Psoas muscle (tissue), 7 donors: ENCODE measurements at regions not wholly inside any gene's neighbourhood (a gene's known extent, or its start where the extent isn't known, plus 50 kb on each side); places are given as distances from the start of the nearest gene placed in this dataset.

ENCODE experiments used
- ATAC-seq, 4 donors: fragments of 200-7000 bp; cut with Tn5 transposase; one replicate each; pipeline ENCODE4 v1.9.1; 2020; ENCODE audit warnings: moderate library complexity in 3 of 4, mild to moderate bottlenecking in 2 of 4
- DNase-seq, 2 donors: peaks; one replicate each; pipeline ENCODE4 v3.0.0-alpha.2; 2020
- H3K27ac ChIP-seq: fragments of 200-600 bp; one replicate; pipeline ENCODE4 v1.8.0; 2022
- H3K27me3 ChIP-seq, 3 donors: fragments of 200-600 bp in 1 of 3; one replicate each; pipeline versions ENCODE4 v1.6.1 to v1.8.0; 2013 to 2022; ENCODE audit warnings: low read length in 2 of 3, mild to moderate bottlenecking in 2 of 3, moderate library complexity in 1 of 3; ENCODE audit not compliant: insufficient read depth in 3 of 3
- H3K36me3 ChIP-seq, 2 donors: fragments of 200-600 bp in 1 of 2; one replicate each; pipeline versions ENCODE4 v1.6.1 to v1.8.0; 2013 to 2022; ENCODE audit warnings: low read depth in 1 of 2, mild to moderate bottlenecking in 1 of 2, moderate library complexity in 1 of 2; ENCODE audit not compliant: insufficient read depth in 1 of 2
- H3K4me1 ChIP-seq: fragments of 200-600 bp; one replicate; pipeline ENCODE4 v1.8.0; 2022
- H3K4me3 ChIP-seq: fragments of 200-600 bp; one replicate; pipeline ENCODE4 v1.8.0; 2022; ENCODE audit warnings: mild to moderate bottlenecking
- H3K9me3 ChIP-seq: fragments of 200-600 bp; one replicate; pipeline ENCODE4 v1.8.0; 2022
- CTCF ChIP-seq: fragments of 200-600 bp; IDR thresholded peaks from one replicate; pipeline ENCODE4 v1.8.0; 2022; ENCODE audit warnings: antibody characterized with exemption
- WGBS, 3 donors: extraction: QIAGEN DNeasy Blood & Tissue Kit; methylation state at CpG; one replicate each; pipeline versions ENCODE4 v1.1.6 to v1.1.7; 2013; 5-methylcytosine and 5-hydroxymethylcytosine counted together
- intact Hi-C, 2 donors: fragments of 100-400 bp; cut with DNase I; formaldehyde crosslinking; loops; one replicate each; pipeline versions ENCODE4 v1.11.0 to v1.14.2; 2022
- donor health status: healthy with polysubstance abuse.
- donor health status: DM: no; HTN: no; CAD: no; lungs with moderate emphysema.
- donor health status: Bipolar disorder and iron deficiency.
- donor health status: healthy.
- donor health status: DM: yes; HTN: yes; CAD: no.
- donor health status: DM: no; HTN: no; CAD: no.
- donor health status: DM: yes; HTN: yes; CAD: no.

GRCh38 chr9:99387431-99387830 lies 165.3 kb downstream of the SEC61B start:
- Histone ChIP-seq H3K9me3 (no peaks in the 10 kb centered on the region), H3K36me3 (no peaks in the 10 kb centered on the region), H3K4me3 (no peak overlapping the region), H3K27ac (no peak overlapping the region), H3K4me1 (no peaks in the 10 kb centered on the region), H3K27me3 (no peaks in the 10 kb centered on the region)
- ATAC-seq (no peak), DNase-seq (no peak)
- TF ChIP-seq CTCF = no peak
- 77 to 91% (median 90%) methylated on average over 2 of the region's 2 CpGs for WGBS, 3 donors
- intact Hi-C loops = loop anchor here in 1 of 2 donors (5.0 kb wide), 1 partner anchor 35 kb away; no protein-coding TSS in a partner anchor

GRCh38 chr9:99389087-99390033 lies 167.3 kb downstream of the SEC61B start:
- Histone ChIP-seq H3K9me3 (no peaks in the 10 kb centered on the region), H3K27me3 (no peaks in the 10 kb centered on the region), H3K4me3 (no peak overlapping the region), H3K27ac (no peak overlapping the region), H3K36me3 (no peaks in the 10 kb centered on the region), H3K4me1 (no peaks in the 10 kb centered on the region)
- WGBS, 3 donors = 87 to 91% (median 91%) methylated on average over 10 of the region's 10 CpGs
- TF ChIP-seq CTCF = no peak
- intact Hi-C loops = loop anchor here in 1 of 2 donors (5.0 kb wide), 1 partner anchor 33 kb away; no protein-coding TSS in a partner anchor
- ATAC-seq (no peak), DNase-seq (no peak)

- no peaks in the 10 kb centered on the region for H3K36me3 ChIP-seq
- WGBS, 3 donors = 51 to 60% (median 55%) methylated on average over 6 of the region's 6 CpGs
- H3K4me3 ChIP-seq = no peak overlapping the region
- H3K9me3 ChIP-seq = no peaks in the 10 kb centered on the region
- H3K27ac ChIP-seq = no peak overlapping the region
- DNase-seq = no peak
- H3K4me1 ChIP-seq = no peaks in the 10 kb centered on the region
- intact Hi-C loops = no loop called here
- TF ChIP-seq CTCF = no peak
- H3K27me3 ChIP-seq = no peaks in the 10 kb centered on the region
- ATAC-seq = no peak
These were observed 170.0 kb downstream of the SEC61B start for GRCh38 chr9:99391937-99392594.

GRCh38 chr9:99392986-99393385 lies 170.9 kb downstream of the SEC61B start:
- H3K9me3 ChIP-seq = no peaks in the 10 kb centered on the region
- H3K36me3 ChIP-seq = no peaks in the 10 kb centered on the region
- H3K27me3 ChIP-seq = no peaks in the 10 kb centered on the region
- DNase-seq (no peak), ATAC-seq (no peak)
- no peaks in the 10 kb centered on the region for H3K4me1 ChIP-seq
- WGBS, 3 donors = 82 to 89% (median 83%) methylated on average over 9 of the region's 9 CpGs
- no peak overlapping the region for H3K27ac ChIP-seq
- intact Hi-C loops = no loop called here
- no peak overlapping the region for H3K4me3 ChIP-seq
- TF ChIP-seq CTCF = no peak
